NCI-H1092 treated with DMSO at 0.1 percent for 48 hours (cell line): ENCODE measurements at regions not wholly inside any gene's neighbourhood (a gene's known extent, or its start where the extent isn't known, plus 50 kb on each side); places are given as distances from the start of the nearest gene placed in this dataset.

Experiments
- DNase-seq: peaks from one replicate; lab custom pipeline; 2025; lab: John Stamatoyannopoulos, UW

- DNase-seq = peak; percentile 34
These were observed 227.7 kb upstream of the CRY1 start for GRCh38 chr12:107320929-107321631.

DNA sequence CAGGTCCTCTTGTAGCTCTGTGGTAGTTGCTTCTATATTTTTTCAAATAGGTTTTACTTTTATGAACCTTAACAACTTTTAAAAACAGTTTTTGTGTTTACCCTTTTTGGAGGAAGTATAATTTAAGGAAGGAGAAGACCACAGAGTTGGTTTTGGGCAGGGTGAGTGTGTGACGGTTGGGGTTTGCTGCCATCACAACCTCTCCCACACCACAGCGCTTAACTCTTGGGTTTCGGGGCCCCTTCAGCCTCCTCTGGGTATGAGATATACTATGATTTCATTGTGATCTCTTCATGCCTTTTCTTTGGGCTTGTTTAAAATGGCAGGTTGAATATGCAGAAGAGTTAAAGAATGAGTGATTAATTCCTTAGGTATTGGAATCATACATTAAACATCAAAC is 228.7 kb upstream of the CRY1 start:
- no peak for DNase-seq

- no peak for DNase-seq
These were observed 231.8 kb upstream of the CRY1 start for GRCh38 chr12:107325075-107325608.

- no peak for DNase-seq
These were observed 232.9 kb upstream of the CRY1 start for GRCh38 chr12:107326237-107326636.

DNA sequence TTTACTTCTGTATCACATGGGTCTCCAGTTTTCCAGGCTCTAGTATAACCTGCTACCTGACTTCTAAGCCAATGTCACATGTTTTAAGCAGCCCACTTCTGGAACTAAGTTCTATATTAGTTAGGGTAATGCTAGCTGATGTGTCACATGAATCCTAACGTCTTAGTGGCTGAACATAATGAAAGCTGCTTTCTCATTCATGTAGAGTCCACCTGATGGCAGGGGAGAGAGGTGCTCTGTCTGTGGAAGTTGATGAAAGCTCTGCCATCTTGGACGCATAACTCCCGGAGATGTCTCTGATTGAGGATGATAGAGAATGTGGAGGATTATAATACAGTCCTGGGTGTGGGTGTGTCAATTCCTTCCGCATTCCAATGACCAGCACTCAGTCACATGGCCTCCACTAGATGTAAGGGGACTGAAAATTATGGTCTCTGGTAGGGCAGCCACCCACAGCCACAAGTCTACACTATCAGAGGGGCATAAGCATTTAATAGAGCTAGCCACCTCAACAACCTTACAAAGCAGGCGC is 234.4 kb upstream of the CRY1 start:
- no peak for DNase-seq

- DNase-seq = no peak
These were observed 235.2 kb upstream of the CRY1 start for GRCh38 chr12:107328442-107329133.

DNA sequence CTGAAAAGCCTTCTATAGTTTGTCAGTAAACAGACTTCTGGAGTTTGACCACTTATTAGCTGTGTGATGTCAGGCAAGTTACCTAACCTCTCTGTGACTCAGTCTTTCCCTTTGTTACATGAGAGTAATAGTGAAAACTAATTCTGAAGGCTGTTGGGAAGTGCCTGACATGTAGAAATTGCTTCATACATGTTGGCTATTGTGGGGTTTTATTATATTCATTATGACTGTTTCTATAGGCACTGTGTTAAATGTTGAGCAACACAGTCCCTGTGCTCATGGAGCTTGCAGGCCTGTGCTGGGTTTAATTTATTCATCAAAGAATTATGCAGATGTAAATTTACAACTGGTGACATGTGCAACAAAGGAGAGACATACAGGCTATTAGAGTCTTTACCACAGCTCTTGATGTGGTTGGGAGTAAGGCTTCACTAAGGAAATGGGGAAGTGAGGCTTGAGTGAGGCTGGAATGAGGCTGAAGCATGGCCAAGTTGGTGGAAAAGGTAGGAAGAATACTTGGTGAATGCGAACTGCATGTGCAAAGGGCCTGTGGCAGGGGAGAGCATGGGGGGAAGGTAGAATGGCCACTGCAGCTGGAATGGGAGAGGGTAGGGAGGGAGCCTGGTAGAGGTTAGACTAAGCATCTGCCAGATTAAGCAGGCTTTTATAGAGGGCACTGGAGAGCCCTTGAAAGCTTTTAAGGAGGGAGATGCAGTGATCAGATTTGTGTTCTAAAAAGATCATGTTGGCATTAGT is 236.4 kb upstream of the CRY1 start:
- DNase-seq = peak; percentile 10

- no peak for DNase-seq
These were observed 237.6 kb upstream of the CRY1 start for GRCh38 chr12:107330831-107331431.

DNA sequence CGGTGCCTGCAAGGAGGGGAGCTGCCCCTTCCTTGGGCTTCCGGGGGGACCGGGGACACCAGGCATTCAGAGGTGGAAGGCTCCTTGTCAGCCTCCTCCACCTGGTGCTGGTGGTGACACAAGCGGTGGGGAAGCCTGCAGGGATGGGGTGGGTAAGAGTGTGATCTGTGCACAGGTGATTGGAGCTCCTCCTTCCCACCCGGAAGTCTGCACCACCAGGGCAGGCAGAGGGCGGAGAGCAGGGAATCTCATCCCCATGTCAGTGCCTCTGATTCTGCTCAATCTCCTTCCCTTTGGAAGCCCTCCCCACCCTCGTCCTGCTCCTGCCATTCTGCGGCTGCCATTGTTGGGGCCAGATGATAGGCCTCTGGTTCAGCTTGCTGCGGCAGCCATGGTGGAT is 238.1 kb upstream of the CRY1 start:
- no peak for DNase-seq

- no peak for DNase-seq
These were observed 238.6 kb upstream of the CRY1 start for GRCh38 chr12:107331912-107332311.

- DNase-seq = no peak
These were observed 239.4 kb upstream of the CRY1 start for GRCh38 chr12:107332743-107333142.

GRCh38 chr12:107335802-107336570 is 242.6 kb upstream of the CRY1 start:
- no peak for DNase-seq

- DNase-seq = no peak
These were observed 243.3 kb upstream of the CRY1 start for GRCh38 chr12:107336695-107337094.

DNA sequence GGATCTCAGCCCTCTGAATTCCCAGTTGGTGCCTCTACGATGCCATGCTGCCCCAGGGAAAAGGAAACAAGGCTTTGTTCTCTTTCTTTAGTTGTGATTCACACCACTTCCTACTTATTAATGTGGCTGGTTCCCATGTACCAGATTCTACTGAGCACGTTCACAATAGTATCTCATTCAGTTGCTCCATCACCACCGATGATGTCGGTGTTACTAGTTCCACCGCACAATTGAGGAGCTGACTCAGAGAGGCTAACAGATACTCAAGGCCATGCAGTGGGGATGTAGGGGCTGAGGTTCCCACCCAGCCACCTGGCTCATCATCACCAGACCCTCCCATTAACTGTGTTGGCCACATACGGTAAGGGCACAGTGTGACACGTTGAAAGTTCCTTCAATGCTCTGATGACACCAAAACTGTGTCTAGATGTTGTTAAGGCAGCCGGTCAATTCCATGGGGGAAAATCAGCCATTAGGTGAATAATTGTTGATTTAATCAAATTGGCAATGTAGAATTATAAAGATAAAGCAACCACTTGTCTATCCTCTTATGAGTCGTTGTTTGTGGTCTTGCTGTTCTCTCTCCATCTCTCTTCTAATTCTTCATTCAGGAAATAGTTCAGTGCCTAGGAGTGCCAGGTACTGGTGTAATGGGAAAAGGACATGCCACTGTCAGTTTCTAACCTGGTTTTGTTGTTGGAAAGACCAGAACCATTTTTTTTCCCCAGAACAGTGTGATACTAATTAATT is 244.2 kb upstream of the CRY1 start:
- DNase-seq = no peak

DNA sequence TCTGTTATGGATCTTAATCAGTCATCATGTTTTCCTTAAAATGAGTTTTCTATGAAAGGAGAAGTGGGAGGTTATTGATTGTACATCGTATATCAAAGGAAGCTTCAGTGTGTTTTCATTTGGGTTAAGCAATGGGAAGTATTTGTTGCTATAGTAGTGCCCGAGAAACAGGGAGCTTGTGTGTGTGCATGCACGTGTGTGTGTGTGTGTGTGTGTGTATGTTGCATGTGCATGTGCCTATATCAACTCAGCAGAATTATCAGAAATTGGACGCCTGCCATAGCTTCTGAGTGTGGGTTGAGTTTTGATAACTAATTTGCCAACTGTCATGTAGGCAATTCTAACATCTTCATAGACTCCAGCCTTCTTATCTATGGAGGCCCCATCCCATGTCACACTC is 246.1 kb upstream of the CRY1 start:
- no peak for DNase-seq

DNA sequence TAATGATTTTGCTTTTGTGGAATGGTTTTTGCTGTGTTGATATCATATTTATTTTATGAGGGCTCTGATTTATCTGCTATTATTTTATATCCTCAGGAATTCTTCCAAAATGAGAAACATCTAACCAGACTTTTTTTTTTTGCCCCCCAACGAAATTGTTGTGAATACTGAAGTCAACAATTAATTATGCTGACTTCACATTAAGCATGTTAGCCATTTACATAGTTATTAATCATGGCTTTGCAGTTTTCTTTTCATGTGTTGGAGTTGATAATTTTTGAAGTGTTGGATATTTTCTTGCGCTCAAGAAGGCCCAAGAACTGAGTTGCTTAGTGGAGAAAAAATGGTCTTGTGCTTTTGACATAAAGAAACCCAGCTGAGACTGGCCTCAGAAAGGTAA is 246.6 kb upstream of the CRY1 start:
- no peak for DNase-seq

DNA sequence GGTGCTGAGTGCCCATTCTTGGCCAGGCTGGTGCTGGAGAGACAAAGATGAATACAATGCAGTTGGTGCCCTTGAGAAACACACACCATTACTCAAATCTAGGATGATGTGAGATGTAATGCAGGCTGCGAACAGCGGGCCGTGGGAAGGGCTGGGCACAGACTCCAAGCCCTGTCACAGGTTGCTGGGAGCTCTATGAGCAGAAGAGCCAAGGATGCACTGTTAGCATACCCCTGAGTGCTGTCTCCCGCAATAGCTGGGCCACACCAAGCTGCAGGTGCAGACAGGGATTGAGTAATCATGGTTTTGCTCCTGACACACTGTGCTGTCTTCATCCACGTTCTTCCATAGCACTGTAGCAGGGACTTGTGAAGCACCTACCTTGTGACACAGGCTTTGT is 247.5 kb upstream of the CRY1 start:
- no peak for DNase-seq

GRCh38 chr12:107344035-107344808 is 250.9 kb upstream of the CRY1 start:
- DNase-seq = no peak

DNA sequence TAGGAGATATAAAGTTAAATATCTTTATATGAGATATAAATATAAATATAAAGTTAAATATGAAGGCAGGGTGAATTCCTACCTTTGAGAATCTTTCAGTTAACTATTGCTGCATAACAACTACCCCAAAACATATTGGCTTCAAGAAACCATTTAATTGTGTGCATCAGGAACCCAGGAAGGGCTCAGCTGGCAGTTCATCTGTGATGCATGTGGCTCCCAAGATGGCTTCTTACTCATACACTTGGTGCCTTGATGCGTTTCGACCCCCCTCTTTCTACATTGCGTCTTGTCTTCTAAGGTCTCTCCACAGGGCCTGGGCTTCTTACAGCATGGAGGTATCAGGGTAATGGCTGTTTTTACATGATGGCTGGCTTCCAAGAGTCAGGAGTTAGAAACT is 253.9 kb upstream of the CRY1 start:
- no peak for DNase-seq
